Stomach (tissue), 8 donors: ENCODE measurements at regions not wholly inside any gene's neighbourhood (a gene's known extent, or its start where the extent isn't known, plus 50 kb on each side); places are given as distances from the start of the nearest gene placed in this dataset.

ENCODE experiments used
- DNase-seq, 2 donors: peaks; one replicate each; pipeline versions ENCODE4 v3.0.0 to v3.0.0-alpha.2; 2013 to 2019
- H3K27ac ChIP-seq, 5 donors: fragments of 200-600 bp in 4 of 5; sonication (generic) in 4 of 5; one replicate each; pipeline ENCODE4 v1.5.1; 2013 to 2019; ENCODE audit warnings: mild to moderate bottlenecking in 1 of 5, moderate library complexity in 1 of 5
- H3K27me3 ChIP-seq, 3 donors: fragments of 200-600 bp; sonication (generic); one replicate each; pipeline ENCODE4 v1.5.1; 2017 to 2019; ENCODE audit warnings: mixed run types in 1 of 3
- H3K36me3 ChIP-seq, 4 donors: fragments of 200-600 bp; sonication (generic); 1 replicate in 3 of 4; 2 replicates in 1 of 4; pipeline ENCODE4 v1.5.1; 2016 to 2019
- H3K4me1 ChIP-seq, 4 donors: fragments of 200-600 bp; sonication (generic); one replicate each; pipeline ENCODE4 v1.5.1; 2016 to 2019
- H3K4me3 ChIP-seq, 4 donors: fragments of 200-600 bp; sonication (generic) in 3 of 4; one replicate each; pipeline ENCODE4 v1.5.1; 2016 to 2019; ENCODE audit warnings: mild to moderate bottlenecking in 1 of 4
- H3K9me3 ChIP-seq, 4 donors: fragments of 200-600 bp; sonication (generic); one replicate each; pipeline ENCODE4 v1.5.1; 2016 to 2019
- CTCF ChIP-seq, 7 experiments: fragments of 450-650 bp in 4 of 7; fragments of 200-600 bp in 3 of 7; sonication (generic) in 3 of 7; IDR thresholded peaks; one replicate each; pipeline ENCODE4 v1.5.1; 2016 to 2019; ENCODE audit warnings: antibody characterized with exemption in 7 of 7, control low read depth in 2 of 7, mild to moderate bottlenecking in 1 of 7
- EP300 ChIP-seq: sonication (generic); formaldehyde crosslinking; IDR thresholded peaks from one replicate; pipeline ENCODE4 v1.6.1; 2017; ENCODE audit warnings: antibody characterized with exemption
- POLR2A ChIP-seq, 4 donors: fragments of 450-650 bp; IDR thresholded peaks; one replicate each; pipeline ENCODE4 v1.6.1; 2016; ENCODE audit warnings: antibody characterized with exemption in 4 of 4, control low read depth in 2 of 4, mild to moderate bottlenecking in 1 of 4, moderate library complexity in 1 of 4
- POLR2AphosphoS5 ChIP-seq, 3 donors: sonication (generic); formaldehyde crosslinking; IDR thresholded peaks; one replicate each; pipeline ENCODE4 v1.6.1; 2016; ENCODE audit warnings: antibody characterized with exemption in 3 of 3
- WGBS, 5 donors: extraction: QIAGEN DNeasy Blood & Tissue Kit in 3 of 5; methylation state at CpG; one replicate each; pipeline versions ENCODE4 v1.1.5 to v1.1.7; 2013 to 2018; 5-methylcytosine and 5-hydroxymethylcytosine counted together
- intact Hi-C: fragments of 100-400 bp; cut with DNase I; formaldehyde crosslinking; loops from one replicate; pipeline ENCODE4 v1.15.1; 2023; ENCODE audit warnings: low total_unique reads
- donor health status: healthy with polysubstance abuse.
- donor health status: Bipolar disorder and iron deficiency.
- donor health status: healthy.

DNA sequence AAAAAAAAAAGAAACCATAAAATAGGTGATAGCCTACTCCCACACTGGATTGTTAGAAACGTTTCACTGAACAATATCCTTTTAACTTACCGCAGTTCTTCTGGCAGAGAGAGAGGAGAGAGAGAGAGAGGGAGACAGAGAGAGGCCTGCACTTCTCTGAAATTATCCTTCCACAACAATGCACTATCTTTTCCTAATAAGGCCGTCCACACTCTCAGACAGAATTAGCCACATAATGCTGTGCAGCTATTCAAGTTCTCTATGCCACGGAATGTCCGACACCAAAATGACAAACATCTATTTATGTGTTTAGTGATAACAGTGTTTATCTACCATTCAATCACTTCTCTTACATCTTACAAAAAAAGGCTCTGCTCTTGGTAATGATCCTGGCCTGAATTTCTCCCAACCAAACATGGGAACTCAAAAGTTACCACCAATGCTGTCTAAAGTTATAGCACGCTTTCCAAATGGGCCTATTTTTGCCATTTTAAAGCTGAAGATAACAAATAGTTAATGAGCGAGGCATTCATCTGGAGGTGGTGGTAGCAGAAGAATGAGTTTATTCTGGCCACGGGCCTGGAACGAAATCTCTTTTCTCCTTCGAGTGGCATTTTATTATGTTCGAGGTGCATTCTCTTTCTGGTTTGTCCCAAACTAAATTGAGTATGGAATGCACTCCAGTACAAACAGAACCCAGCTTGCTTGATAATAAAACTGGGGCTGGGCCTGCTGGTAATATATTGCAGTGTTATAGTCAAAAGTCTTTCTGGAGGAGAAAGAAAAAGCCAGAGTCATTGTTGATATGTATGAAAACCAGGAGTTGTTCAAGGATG, 160.2 kb upstream of the SVIL start:
- no peak overlapping the region for H3K4me3 ChIP-seq
- no peaks in the 10 kb centered on the region for H3K36me3 ChIP-seq
- WGBS, 5 donors: 37 to 52% (median 48%) methylated on average over 11 of the region's 11 CpGs
- H3K9me3 ChIP-seq: no peaks in the 10 kb centered on the region
- DNase-seq: no peak
- H3K4me1 ChIP-seq: peaks cover 0 to 16% (median 8%) of the 10 kb centered on the region in 4 donors
- peak overlapping the region in 4 of 5 donors; percentile 12 to 78 (median 67) for H3K27ac ChIP-seq
- intact Hi-C loops: no loop called here
- TF ChIP-seq EP300 (no peak), POLR2AphosphoS5 (IDR thresholded peaks at IDR 0.05) (no peak), CTCF (IDR thresholded peaks at IDR 0.05) (no peak), POLR2A (IDR thresholded peaks at IDR 0.05) (no peak)
- no peaks in the 10 kb centered on the region for H3K27me3 ChIP-seq

- intact Hi-C loops: no loop called here
- Histone ChIP-seq H3K4me1 (peaks cover 0 to 19% (median 8%) of the 10 kb centered on the region in 4 donors), H3K9me3 (peaks cover 0 to 8% (median 4%) of the 10 kb centered on the region in 4 donors), H3K27me3 (no peaks in the 10 kb centered on the region), H3K36me3 (no peaks in the 10 kb centered on the region), H3K27ac (peak overlapping the region in 1 of 5 donors; percentile 77), H3K4me3 (no peak overlapping the region)
- no peak for DNase-seq
- 80 to 90% (median 88%) methylated on average over 3 of the region's 3 CpGs for WGBS, 5 donors
- TF ChIP-seq EP300 (no peak), POLR2A (IDR thresholded peaks at IDR 0.05) (no peak), CTCF (IDR thresholded peaks at IDR 0.05) (no peak), POLR2AphosphoS5 (IDR thresholded peaks at IDR 0.05) (no peak)
Observed at GRCh38 chr10:29791773-29792172, 157.0 kb upstream of the SVIL start.

DNA sequence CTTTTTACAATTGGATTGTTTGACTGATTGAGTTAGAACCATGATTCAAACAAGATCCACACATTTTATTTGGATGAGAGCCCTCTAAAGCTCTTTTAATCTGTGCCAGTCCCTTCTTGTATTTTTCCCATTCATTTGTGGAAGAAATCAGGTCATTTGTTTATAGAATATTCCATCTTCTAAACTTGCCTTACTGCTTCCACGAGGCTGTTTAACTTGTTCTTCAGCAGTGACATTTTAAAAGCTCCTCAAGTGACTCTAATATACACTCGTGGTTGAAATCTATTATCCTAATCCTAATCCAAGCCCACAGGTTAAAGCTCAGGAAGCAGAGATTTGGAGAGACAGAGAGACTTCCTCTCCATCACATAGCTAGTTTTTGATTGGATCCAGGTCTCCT, 155.4 kb upstream of the SVIL start:
- DNase-seq: peak in 1 of 2 donors; percentile 29
- Histone ChIP-seq H3K4me3 (no peak overlapping the region), H3K27ac (peak overlapping the region in 3 of 5 donors; percentile 41 to 77 (median 53)), H3K9me3 (peaks cover 0 to 8% (median 4%) of the 10 kb centered on the region in 4 donors), H3K4me1 (peaks cover 0 to 7% (median 5%) of the 10 kb centered on the region in 4 donors), H3K36me3 (no peaks in the 10 kb centered on the region), H3K27me3 (no peaks in the 10 kb centered on the region)
- TF ChIP-seq CTCF (IDR thresholded peaks at IDR 0.05) (no peak), POLR2AphosphoS5 (IDR thresholded peaks at IDR 0.05) (peak in 1 of 3 donors; percentile 60), EP300 (no peak), POLR2A (IDR thresholded peaks at IDR 0.05) (no peak)
- 13 to 25% (median 20%) methylated on average over 2 of the region's 2 CpGs for WGBS, 5 donors
- intact Hi-C loops: no loop called here

DNA sequence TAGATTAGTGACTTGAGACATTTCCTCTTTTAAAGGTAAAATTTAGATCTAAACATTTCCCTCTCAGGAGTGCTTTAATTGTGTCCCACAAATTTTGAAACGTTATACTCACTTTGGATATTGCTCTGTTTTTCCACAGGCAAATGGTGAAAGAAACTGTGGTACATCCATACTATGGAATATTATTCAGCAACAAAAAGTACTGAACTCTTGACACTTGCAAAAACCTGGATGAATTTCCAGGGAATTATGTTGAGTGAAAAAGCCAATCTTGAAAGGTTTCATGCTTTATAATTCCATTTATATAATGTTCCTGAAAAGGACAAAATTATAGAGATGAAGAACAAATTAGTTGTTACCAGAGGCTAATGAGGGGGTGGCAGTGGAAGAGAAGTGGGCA, 153.3 kb upstream of the SVIL start:
- Histone ChIP-seq H3K27ac (no peak overlapping the region), H3K36me3 (no peaks in the 10 kb centered on the region), H3K27me3 (no peaks in the 10 kb centered on the region), H3K4me1 (peaks cover 0 to 10% (median 6%) of the 10 kb centered on the region in 4 donors), H3K9me3 (peaks cover 0 to 8% (median 4%) of the 10 kb centered on the region in 4 donors), H3K4me3 (no peak overlapping the region)
- DNase-seq: no peak
- no peak for TF ChIP-seq EP300
- no peak for TF ChIP-seq POLR2A (IDR thresholded peaks at IDR 0.05)
- TF ChIP-seq POLR2AphosphoS5 (IDR thresholded peaks at IDR 0.05): no peak
- no peak for TF ChIP-seq CTCF (IDR thresholded peaks at IDR 0.05)
- 56 to 76% (median 65%) methylated on average over 1 of the region's 1 CpG for WGBS, 5 donors
- intact Hi-C loops: no loop called here
